ENCODE measurements at regions not wholly inside any gene's neighbourhood (a gene's known extent, or its start where the extent isn't known, plus 50 kb on each side); places are given as distances from the start of the nearest gene placed in this dataset.
A peak's percentile ranks its signal among the peaks of the same experiment; 100 is the strongest.

GRCh38 chr11:45725121-45725520, 59.7 kb upstream of the CHST1 start:
- peak overlapping the region; percentile 98 for H2BK15ac ChIP-seq (ENCODE audit: low read length)
- H3K4me2 ChIP-seq (ENCODE audit: insufficient read depth in 1 of 2, low read depth in 2 of 2, low read length in 2 of 2), result no peak overlapping the region
- no peak for TF ChIP-seq BCL11A (IDR thresholded peaks at IDR 0.05; ENCODE audit: low read depth in 2 of 2, low read length in 2 of 2)
- TF ChIP-seq ASH2L (IDR thresholded peaks at IDR 0.05; ENCODE audit: low read length), result no peak
- no peak for TF ChIP-seq CHD1 (IDR thresholded peaks at IDR 0.05; ENCODE audit: low read depth, low read length)
- no peak for TF ChIP-seq SAP30 (IDR thresholded peaks at IDR 0.05; ENCODE audit: insufficient read depth, insufficient replicate concordance, low read length)
- TF ChIP-seq FOSL1 (IDR thresholded peaks at IDR 0.05; ENCODE audit: insufficient read depth, low read depth, low read length), result no peak
- no peak overlapping the region for H3K18ac ChIP-seq (ENCODE audit: extremely low read depth, low read length)
- H4K20me1 ChIP-seq (replicated peaks in 1 of 2; ENCODE audit: control insufficient read depth in 1 of 2, insufficient read depth in 2 of 2, low read length in 2 of 2), result no peaks in the 10 kb centered on the region
- H2BK120ac ChIP-seq (replicated peaks; ENCODE audit: low read depth, low read length), result no peak overlapping the region
- no peaks in the 10 kb centered on the region for H3K79me2 ChIP-seq (ENCODE audit: control insufficient read depth in 1 of 2, insufficient read depth in 2 of 2, low read length in 2 of 2)
- no peak overlapping the region for H3K23ac ChIP-seq (ENCODE audit: insufficient read length)
- FAIRE-seq (no peak), DNase-seq (ENCODE audit: low read depth in 1 of 2, low spot score in 2 of 2) (no peak)
- no peak overlapping the region for H4K5ac ChIP-seq (ENCODE audit: insufficient read length, low read depth, low read length)
- H3K36me3 ChIP-seq (ENCODE audit: control insufficient read depth in 2 of 4, insufficient read depth in 4 of 4, low read length in 3 of 4), result no peaks in the 10 kb centered on the region
- H3K4ac ChIP-seq (replicated peaks; ENCODE audit: insufficient read length, low read depth, low read length), result no peak overlapping the region
- no peak overlapping the region; the same call in 1 of the 2 replicates for H4K8ac ChIP-seq (ENCODE audit: extremely low read depth, insufficient read depth, low read length)
- H3K56ac ChIP-seq (replicated peaks; ENCODE audit: insufficient read length, low read depth, low read length), result no peak overlapping the region
- ChIA-PET POLR2A (ENCODE audit: partially characterized antibody) (interaction anchor here (1.2 kb wide), 1 partner anchor 18 kb away, joined by 3 read pairs; no protein-coding TSS in a partner anchor), CTCF (ENCODE audit: partially characterized antibody) (interaction anchor here (1.0 to 3.0 kb wide), 3 partner anchors 14 to 74 kb away, joined by 4 to 20 read pairs (median 4); no protein-coding TSS in a partner anchor)
- H3K9me3 ChIP-seq (ENCODE audit: insufficient read depth in 2 of 2, low read depth in 1 of 2, low read length in 1 of 2), result no peaks in the 10 kb centered on the region
- WGBS, 2 experiments (ENCODE audit: extremely low coverage in 1 of 2, insufficient coverage in 1 of 2, insufficient read length in 1 of 2, insufficient replicate concordance in 2 of 2, low coverage in 1 of 2, low lambda C conversion rate in 2 of 2, missing lambda C conversion rate in 1 of 2), result 97% methylated on average over 3 of the region's 3 CpGs; no CpG with 5 or more reads in 1 of the 2 experiments
- H3K14ac ChIP-seq (ENCODE audit: insufficient read length), result no peak overlapping the region
- no peak overlapping the region for H4K91ac ChIP-seq (replicated peaks; ENCODE audit: insufficient read length, low read length)
- H2BK5ac ChIP-seq (ENCODE audit: low read depth, low read length), result no peak overlapping the region
- peak overlapping the region; percentile 68; the same call in 1 of the 2 replicates for H2AK5ac ChIP-seq (ENCODE audit: low read depth, low read length)
- no peak overlapping the region for H2AFZ ChIP-seq (ENCODE audit: low read length)
- no peak overlapping the region for H3K27ac ChIP-seq (ENCODE audit: low read depth, low read length)
- peak overlapping the region; percentile 29; the same call in 1 of the 2 replicates for H2BK20ac ChIP-seq (ENCODE audit: low read length)
- peaks cover 4 to 10% (median 9%) of the 10 kb centered on the region in 4 experiments; a peak in 6 of 7 replicates for H3K4me1 ChIP-seq (replicated peaks in 1 of 4; ENCODE audit: control insufficient read depth in 3 of 4, insufficient read depth in 4 of 4, low read length in 3 of 4)
- no peaks in the 10 kb centered on the region for H3K79me1 ChIP-seq (ENCODE audit: low read depth, low read length)
- no peak overlapping the region for H3K9ac ChIP-seq (replicated peaks in 1 of 4; ENCODE audit: extremely low read depth in 1 of 4, low read depth in 3 of 4, low read length in 3 of 4)
- H2BK12ac ChIP-seq (ENCODE audit: low read depth, low read length), result peak overlapping the region; percentile 72; the same call in 1 of the 2 replicates
- H3K27me3 ChIP-seq (replicated peaks in 1 of 4; ENCODE audit: control insufficient read depth in 3 of 4, extremely low read depth in 1 of 4, insufficient read depth in 3 of 4, low read length in 3 of 4), result no peaks in the 10 kb centered on the region; a peak in 1 of 7 replicates
- H3K23me2 ChIP-seq (ENCODE audit: low read depth, low read length), result no peaks in the 10 kb centered on the region
- no peak overlapping the region for H3K4me3 ChIP-seq (ENCODE audit: extremely low read depth in 1 of 4, insufficient read depth in 2 of 4, low read depth in 3 of 4, low read length in 4 of 4)
